ENCODE measurements at regions not wholly inside any gene's neighbourhood (a gene's known extent, or its start where the extent isn't known, plus 50 kb on each side); places are given as distances from the start of the nearest gene placed in this dataset.

DNA sequence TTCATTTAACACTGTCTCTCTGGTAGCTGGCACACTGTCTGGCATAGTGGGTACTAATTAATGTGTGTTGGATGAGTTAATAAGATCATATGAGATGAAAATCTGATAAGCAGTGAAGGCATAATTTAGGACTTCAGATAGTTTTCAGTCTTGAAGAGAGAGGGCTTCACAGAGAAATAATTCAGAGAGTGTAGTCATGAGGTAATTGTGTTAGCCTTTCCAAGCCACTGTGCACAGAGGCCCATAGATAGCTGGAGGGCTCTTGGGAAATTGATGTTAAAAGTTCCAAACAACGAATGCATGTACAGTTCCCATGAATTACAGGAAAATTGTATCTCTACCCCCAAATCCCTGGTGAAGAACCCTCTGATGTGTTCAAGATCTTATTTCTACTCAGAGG lies 133.8 kb upstream of the HMGA2 start:
- no peak for TF ChIP-seq MAX (IDR thresholded peaks at IDR 0.05; ENCODE audit: low read depth)
- no peak for TF ChIP-seq POLR2AphosphoS5 (IDR thresholded peaks at IDR 0.05; ENCODE audit: low read depth, low read length)
- TF ChIP-seq, protein P1, sequence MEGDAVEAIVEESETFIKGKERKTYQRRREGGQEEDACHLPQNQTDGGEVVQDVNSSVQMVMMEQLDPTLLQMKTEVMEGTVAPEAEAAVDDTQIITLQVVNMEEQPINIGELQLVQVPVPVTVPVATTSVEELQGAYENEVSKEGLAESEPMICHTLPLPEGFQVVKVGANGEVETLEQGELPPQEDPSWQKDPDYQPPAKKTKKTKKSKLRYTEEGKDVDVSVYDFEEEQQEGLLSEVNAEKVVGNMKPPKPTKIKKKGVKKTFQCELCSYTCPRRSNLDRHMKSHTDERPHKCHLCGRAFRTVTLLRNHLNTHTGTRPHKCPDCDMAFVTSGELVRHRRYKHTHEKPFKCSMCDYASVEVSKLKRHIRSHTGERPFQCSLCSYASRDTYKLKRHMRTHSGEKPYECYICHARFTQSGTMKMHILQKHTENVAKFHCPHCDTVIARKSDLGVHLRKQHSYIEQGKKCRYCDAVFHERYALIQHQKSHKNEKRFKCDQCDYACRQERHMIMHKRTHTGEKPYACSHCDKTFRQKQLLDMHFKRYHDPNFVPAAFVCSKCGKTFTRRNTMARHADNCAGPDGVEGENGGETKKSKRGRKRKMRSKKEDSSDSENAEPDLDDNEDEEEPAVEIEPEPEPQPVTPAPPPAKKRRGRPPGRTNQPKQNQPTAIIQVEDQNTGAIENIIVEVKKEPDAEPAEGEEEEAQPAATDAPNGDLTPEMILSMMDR (IDR thresholded peaks at IDR 0.05), result no peak
- no peak for TF ChIP-seq NRF1 (IDR thresholded peaks at IDR 0.05; ENCODE audit: low read depth, low read length)
- TF ChIP-seq GABPA (IDR thresholded peaks at IDR 0.05; ENCODE audit: low read depth), result no peak

Data from SK-N-SH (cell line).